ENCODE measurements at regions not wholly inside any gene's neighbourhood (a gene's known extent, or its start where the extent isn't known, plus 50 kb on each side); places are given as distances from the start of the nearest gene placed in this dataset.
"Not testable (repeated sequence)": the region's sequence is repeated elsewhere in the genome, so short reads cannot be mapped to it uniquely, and the experiment has no call there.

GRCh38 chr7:149714081-149714909, 59.1 kb downstream of the ZNF467 start:
- peaks cover 13% of the 10 kb centered on the region for H3K36me3 Mint-ChIP-seq (ENCODE audit: low read depth)

DNA sequence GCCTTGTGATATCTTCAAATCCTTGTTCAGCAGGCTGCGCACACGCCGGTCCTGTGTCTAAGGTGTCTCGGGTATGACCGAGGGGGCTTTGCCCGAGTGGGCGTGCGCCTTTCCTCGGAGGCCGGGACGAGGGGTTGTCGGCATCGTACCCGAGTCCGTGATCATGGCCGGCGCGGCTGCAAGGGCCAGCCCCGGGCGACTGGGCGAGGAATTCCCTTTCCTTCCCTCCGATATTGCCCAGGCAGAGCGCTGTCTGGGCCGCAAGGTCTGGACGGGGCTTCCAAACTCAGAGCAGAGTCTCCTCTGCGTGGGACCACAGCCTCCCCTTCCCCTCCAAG, 59.7 kb downstream of the ZNF467 start:
- peaks cover 24% of the 10 kb centered on the region for H3K4me1 Mint-ChIP-seq (ENCODE audit: low read depth)
- peak overlapping the region; percentile 22 for H3K27ac Mint-ChIP-seq
- H3K36me3 Mint-ChIP-seq (ENCODE audit: low read depth) = peaks cover 11% of the 10 kb centered on the region
- H3K9me3 Mint-ChIP-seq = peaks cover 20% of the 10 kb centered on the region
- H3K4me3 Mint-ChIP-seq = peak overlapping the region; percentile 76
- DNase-seq = no peak
- H3K27me3 Mint-ChIP-seq = no peaks in the 10 kb centered on the region

More at GRCh38 chr7:149714081-149714909, 59.1 kb downstream of the ZNF467 start:
- peaks cover 19% of the 10 kb centered on the region for H3K9me3 Mint-ChIP-seq
- peak overlapping the region; percentile 85 for H3K27ac Mint-ChIP-seq
- H3K27me3 Mint-ChIP-seq = no peaks in the 10 kb centered on the region
- H3K4me3 Mint-ChIP-seq = peak overlapping the region; percentile 76
- DNase-seq = peak; percentile 97
- peaks cover 30% of the 10 kb centered on the region for H3K4me1 Mint-ChIP-seq (ENCODE audit: low read depth)

DNA sequence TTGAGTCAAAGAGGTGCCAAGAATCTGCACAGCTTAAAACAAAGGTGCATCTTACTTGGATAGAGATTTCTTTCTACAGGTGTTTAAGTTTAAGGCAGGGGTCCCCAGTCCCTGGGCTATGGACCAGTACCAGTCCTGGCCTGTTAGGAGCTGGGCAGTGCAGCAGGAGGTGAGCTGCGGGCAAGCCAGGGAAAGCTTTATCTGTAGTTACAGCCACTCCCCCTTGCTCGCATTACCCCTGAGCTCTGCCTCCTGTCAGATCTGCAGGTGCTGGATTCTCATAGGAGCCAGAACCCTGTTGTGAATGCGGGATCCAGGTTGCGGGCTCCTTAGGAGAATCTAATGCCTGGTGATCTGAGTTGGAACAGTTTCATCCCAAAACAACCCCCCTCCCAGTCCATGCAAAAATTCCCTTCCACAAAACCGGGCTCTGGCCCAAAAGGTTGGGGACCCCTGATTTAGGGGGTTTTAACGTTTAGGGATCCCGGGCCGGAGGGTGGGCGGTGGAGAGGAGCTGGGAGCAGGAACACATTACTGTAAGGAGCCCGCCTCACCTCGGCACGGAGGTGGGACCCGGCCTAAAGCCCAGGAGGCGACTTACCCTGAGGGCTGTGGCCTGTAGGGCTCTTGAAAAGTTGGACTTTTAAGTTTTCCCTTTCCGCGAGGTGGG, 60.2 kb downstream of the ZNF467 start:
- Mint-ChIP-seq H3K4me1 (ENCODE audit: low read depth) (peaks cover 22% of the 10 kb centered on the region), H3K4me3 (peak overlapping the region; percentile 29)

DNA sequence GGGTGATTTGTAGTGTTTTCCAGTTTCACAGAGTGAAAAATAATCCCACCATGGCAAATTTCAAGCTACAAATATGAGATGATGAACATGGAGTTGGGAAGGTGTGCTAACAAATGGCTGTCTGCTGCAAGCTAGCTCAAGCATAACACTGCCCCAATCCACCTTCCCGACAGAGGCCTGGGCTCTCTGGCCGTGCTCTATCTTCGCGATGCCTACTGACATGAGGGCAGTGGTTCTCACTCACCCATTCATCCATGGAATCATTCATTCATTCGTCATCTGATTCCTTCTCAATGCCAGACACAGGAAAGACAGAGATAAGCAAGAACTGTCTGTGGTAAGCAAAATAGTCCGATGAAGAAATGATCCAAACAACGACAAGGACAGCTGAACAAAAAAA, 65.4 kb downstream of the ZNF467 start:
- H3K27me3 Mint-ChIP-seq = peaks cover 13% of the 10 kb centered on the region
- H3K4me3 Mint-ChIP-seq = no peak overlapping the region
- H3K36me3 Mint-ChIP-seq (ENCODE audit: low read depth) = peaks cover 4% of the 10 kb centered on the region
- H3K4me1 Mint-ChIP-seq (ENCODE audit: low read depth) = no peaks in the 10 kb centered on the region
- H3K9me3 Mint-ChIP-seq = peaks cover 20% of the 10 kb centered on the region
- no peak overlapping the region for H3K27ac Mint-ChIP-seq
- DNase-seq = no peak

More for the DNA sequence above, 60.2 kb downstream of the ZNF467 start:
- no peak overlapping the region for H3K27ac Mint-ChIP-seq
- DNase-seq = no peak
- H3K36me3 Mint-ChIP-seq (ENCODE audit: low read depth) = peaks cover 9% of the 10 kb centered on the region
- H3K27me3 Mint-ChIP-seq = peaks cover under 1% of the 10 kb centered on the region
- H3K9me3 Mint-ChIP-seq = peaks cover 20% of the 10 kb centered on the region

DNA sequence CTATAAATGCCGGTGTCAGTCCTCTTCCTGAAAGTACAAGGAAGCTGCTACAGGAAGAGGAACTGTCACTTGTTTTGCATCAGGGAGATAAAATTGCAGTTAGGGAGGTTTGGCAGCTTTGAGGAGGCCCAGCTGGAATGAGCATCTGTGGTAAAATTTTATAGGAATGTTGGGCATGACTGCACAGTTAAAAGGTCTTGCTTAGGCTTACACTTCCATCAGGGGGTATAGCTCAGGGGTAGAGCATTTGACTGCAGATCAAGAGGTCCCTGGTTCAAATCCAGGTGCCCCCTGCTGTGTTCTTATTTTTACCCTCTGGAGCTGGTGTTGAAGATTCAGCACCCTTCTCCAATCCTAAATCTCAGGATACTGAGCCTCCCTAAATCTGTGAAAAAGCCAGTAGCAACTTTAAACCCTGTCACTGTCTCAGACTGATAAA, 65.9 kb downstream of the ZNF467 start:
- no peak overlapping the region for H3K4me3 Mint-ChIP-seq
- H3K36me3 Mint-ChIP-seq (ENCODE audit: low read depth) = peaks cover 4% of the 10 kb centered on the region
- H3K27me3 Mint-ChIP-seq = peaks cover 13% of the 10 kb centered on the region
- peaks cover 20% of the 10 kb centered on the region for H3K9me3 Mint-ChIP-seq
- H3K27ac Mint-ChIP-seq = no peak overlapping the region
- no peak for DNase-seq
- H3K4me1 Mint-ChIP-seq (ENCODE audit: low read depth) = no peaks in the 10 kb centered on the region

GRCh38 chr7:149706398-149706797, 67.0 kb downstream of the ZNF467 start:
- H3K4me3 Mint-ChIP-seq = no peak overlapping the region
- peaks cover 13% of the 10 kb centered on the region for H3K9me3 Mint-ChIP-seq
- peaks cover 13% of the 10 kb centered on the region for H3K27me3 Mint-ChIP-seq
- no peak for DNase-seq
- no peaks in the 10 kb centered on the region for H3K4me1 Mint-ChIP-seq (ENCODE audit: low read depth)
- H3K36me3 Mint-ChIP-seq (ENCODE audit: low read depth) = peaks cover 4% of the 10 kb centered on the region
- no peak overlapping the region for H3K27ac Mint-ChIP-seq

- H3K27ac Mint-ChIP-seq = no peak overlapping the region
- no peaks in the 10 kb centered on the region for H3K4me1 Mint-ChIP-seq (ENCODE audit: low read depth)
- peaks cover 22% of the 10 kb centered on the region for H3K27me3 Mint-ChIP-seq
- peaks cover 4% of the 10 kb centered on the region for H3K9me3 Mint-ChIP-seq
- no peak overlapping the region for H3K4me3 Mint-ChIP-seq
- no peak for DNase-seq
- peaks cover 2% of the 10 kb centered on the region for H3K36me3 Mint-ChIP-seq (ENCODE audit: low read depth)
These were observed 68.9 kb downstream of the ZNF467 start for GRCh38 chr7:149704507-149704906.

DNA sequence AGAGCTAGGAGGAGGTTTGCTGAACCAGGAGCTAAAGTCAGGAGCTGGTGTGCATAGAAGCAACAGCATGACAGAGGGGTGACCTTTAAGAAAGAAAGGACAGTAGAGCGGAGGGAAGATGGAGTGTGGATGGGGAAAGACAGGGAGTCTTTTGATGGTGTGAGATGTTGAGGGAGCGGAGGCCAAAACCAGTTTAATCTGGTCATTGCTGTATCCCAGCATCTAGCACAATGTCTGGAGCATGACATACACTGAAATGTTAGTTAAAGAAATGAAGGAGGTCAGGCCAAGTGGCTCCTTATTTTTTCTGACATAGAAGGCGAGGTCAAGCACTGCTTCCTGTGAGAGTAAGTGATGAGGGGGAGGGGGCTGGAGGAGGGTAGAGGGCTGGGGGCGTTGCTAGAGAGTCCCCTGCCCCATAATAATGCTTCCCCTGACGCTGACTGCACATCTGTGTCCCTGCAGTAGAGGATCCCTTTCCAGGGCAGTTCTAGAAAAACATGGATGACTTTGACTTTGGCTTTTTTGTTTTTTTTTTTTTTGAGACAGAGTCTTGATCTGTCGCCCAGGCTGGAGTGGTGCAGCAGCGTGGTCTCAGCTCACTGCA, 70.2 kb downstream of the ZNF467 start:
- peaks cover 1% of the 10 kb centered on the region for H3K9me3 Mint-ChIP-seq
- H3K4me3 Mint-ChIP-seq = no peak overlapping the region
- peaks cover 26% of the 10 kb centered on the region for H3K27me3 Mint-ChIP-seq
- H3K36me3 Mint-ChIP-seq (ENCODE audit: low read depth) = no peaks in the 10 kb centered on the region
- H3K4me1 Mint-ChIP-seq (ENCODE audit: low read depth) = no peaks in the 10 kb centered on the region
- no peak overlapping the region for H3K27ac Mint-ChIP-seq
- no peak for DNase-seq

DNA sequence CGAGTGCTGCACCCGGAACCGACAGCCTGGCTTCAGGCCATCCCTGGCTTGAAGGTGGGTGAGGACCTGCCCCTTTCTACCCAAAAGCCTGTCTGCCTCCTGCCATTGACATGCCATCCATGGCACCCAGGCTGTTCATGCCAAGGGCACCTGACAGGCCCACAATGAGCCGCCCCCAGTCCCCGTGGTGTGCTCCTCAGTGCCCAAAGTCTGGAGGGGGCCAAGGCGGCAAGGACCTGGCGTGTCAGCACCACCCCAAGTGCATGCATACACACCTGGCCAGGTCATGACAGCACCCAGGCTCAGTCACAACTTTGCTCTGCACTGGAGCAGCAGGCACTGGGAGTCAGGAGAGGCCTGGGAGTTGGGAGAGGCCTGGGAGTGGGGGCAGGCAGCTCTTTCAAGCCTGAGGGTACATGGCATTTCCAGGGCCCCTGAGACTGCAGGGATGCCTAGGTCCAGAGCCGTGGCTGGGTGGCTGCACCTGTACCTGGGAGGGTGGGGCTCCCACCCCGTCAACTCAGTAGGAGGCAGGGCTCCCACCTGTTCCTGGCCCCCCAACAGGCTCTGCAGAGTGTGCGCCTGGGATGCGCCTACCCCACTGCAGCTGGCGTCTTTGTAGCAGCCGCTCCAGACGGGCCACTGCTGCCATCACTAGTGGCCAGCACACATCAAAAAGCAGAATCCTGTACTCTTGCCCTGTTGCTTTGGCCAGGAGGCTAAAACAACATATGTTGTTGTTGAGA, 71.7 kb downstream of the ZNF467 start:
- Mint-ChIP-seq H3K4me3 (no peak overlapping the region), H3K4me1 (ENCODE audit: low read depth) (no peaks in the 10 kb centered on the region), H3K27me3 (peaks cover 18% of the 10 kb centered on the region), H3K36me3 (ENCODE audit: low read depth) (no peaks in the 10 kb centered on the region), H3K27ac (no peak overlapping the region), H3K9me3 (peaks cover 12% of the 10 kb centered on the region)
- DNase-seq = no peak

GRCh38 chr7:149697767-149698166, 75.6 kb downstream of the ZNF467 start:
- Mint-ChIP-seq H3K9me3 (peaks cover 19% of the 10 kb centered on the region), H3K27me3 (peaks cover 46% of the 10 kb centered on the region)
- not testable (repeated sequence) for H3K36me3 Mint-ChIP-seq (ENCODE audit: low read depth)

DNA sequence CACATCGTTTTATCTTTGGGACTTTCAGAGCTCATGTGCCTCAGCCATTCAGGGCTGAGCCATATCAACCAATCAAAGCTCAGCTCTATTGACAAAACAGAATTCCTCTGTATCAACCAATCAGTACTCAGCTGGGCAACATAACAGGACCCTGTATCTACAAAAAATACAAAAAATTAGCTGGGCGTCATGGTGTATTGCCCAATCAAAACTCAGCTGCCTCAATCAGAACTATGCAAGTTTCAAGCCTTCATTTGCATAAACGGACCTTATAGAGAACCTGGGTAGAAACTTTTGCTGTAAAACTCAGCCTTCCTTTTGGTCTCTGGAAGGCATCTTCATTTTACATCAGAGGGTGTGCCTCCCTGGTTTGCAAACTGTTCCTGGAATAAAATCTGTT, 77.1 kb downstream of the ZNF467 start:
- H3K4me3 Mint-ChIP-seq = no peak overlapping the region
- H3K36me3 Mint-ChIP-seq (ENCODE audit: low read depth) = no peaks in the 10 kb centered on the region
- H3K27me3 Mint-ChIP-seq = peaks cover 52% of the 10 kb centered on the region
- H3K9me3 Mint-ChIP-seq = peaks cover 19% of the 10 kb centered on the region
- no peak overlapping the region for H3K27ac Mint-ChIP-seq
- no peak for DNase-seq
- peaks cover 4% of the 10 kb centered on the region for H3K4me1 Mint-ChIP-seq (ENCODE audit: low read depth)

More at GRCh38 chr7:149697767-149698166, 75.6 kb downstream of the ZNF467 start:
- not testable (repeated sequence) for H3K4me1 Mint-ChIP-seq (ENCODE audit: low read depth); H3K4me3 Mint-ChIP-seq; H3K27ac Mint-ChIP-seq; DNase-seq

DNA sequence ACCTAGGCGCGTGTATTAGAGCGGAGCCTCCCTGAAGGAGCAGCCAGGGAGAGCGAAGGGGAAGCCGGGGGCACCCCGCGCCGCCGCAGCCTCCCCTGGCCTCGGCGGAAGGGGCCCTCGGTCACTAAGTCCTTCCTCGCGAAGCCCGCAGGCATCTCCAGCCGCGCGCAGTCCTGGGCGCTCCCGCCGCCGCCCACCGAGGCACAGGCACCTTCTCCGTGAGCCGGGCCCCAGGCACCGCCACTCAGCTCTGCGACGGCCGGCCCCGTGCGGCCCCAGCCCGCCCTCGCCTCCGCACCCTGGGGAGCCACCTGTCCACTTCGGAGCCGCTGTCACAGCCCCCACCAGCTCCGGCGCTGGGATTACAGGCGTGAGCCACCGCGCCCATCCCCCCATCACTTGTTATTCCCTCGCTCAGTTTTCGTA, 80.8 kb downstream of the ZNF467 start:
- DNase-seq = no peak
- H3K36me3 Mint-ChIP-seq (ENCODE audit: low read depth) = no peaks in the 10 kb centered on the region
- peaks cover 13% of the 10 kb centered on the region for H3K9me3 Mint-ChIP-seq
- H3K27me3 Mint-ChIP-seq = peaks cover 70% of the 10 kb centered on the region
- no peak overlapping the region for H3K27ac Mint-ChIP-seq
- H3K4me1 Mint-ChIP-seq (ENCODE audit: low read depth) = peaks cover 4% of the 10 kb centered on the region
- H3K4me3 Mint-ChIP-seq = no peak overlapping the region

DNA sequence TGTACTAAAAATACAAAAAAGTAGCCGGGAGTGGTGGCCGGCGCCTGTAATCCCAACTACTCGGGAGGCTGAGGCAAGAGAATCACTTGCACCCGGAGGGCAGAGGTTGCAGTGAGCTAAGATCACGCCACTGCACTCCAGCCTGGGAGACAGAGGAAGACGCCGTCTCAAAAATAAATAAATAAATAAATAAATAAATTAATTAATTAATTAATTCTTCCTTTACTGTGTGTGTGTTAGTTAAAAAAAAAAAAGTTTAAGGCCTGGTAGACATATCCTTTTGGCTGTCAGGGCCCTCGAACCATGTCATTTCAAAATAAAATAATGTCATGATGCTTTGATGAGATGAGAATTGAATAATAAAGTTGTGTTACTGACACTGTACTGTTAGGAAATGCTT, 81.3 kb downstream of the ZNF467 start:
- Mint-ChIP-seq H3K4me3 (no peak overlapping the region), H3K27ac (no peak overlapping the region), H3K9me3 (peaks cover 8% of the 10 kb centered on the region), H3K36me3 (ENCODE audit: low read depth) (no peaks in the 10 kb centered on the region), H3K4me1 (ENCODE audit: low read depth) (peaks cover 4% of the 10 kb centered on the region), H3K27me3 (peaks cover 75% of the 10 kb centered on the region)
- no peak for DNase-seq

- no peak overlapping the region for H3K4me3 Mint-ChIP-seq
- no peak for DNase-seq
- H3K27ac Mint-ChIP-seq = no peak overlapping the region
- peaks cover 4% of the 10 kb centered on the region for H3K4me1 Mint-ChIP-seq (ENCODE audit: low read depth)
- H3K27me3 Mint-ChIP-seq = peaks cover 75% of the 10 kb centered on the region
- H3K9me3 Mint-ChIP-seq = no peaks in the 10 kb centered on the region
- no peaks in the 10 kb centered on the region for H3K36me3 Mint-ChIP-seq (ENCODE audit: low read depth)
These were observed 82.5 kb downstream of the ZNF467 start for GRCh38 chr7:149690688-149691446.

Data from activated T-cell treated with anti-CD3 and anti-CD28 coated beads, Interleukin-2, amount 50 U/mL, for 24 hours (primary cell).